WTC11 (cell line): ENCODE measurements at regions not wholly inside any gene's neighbourhood (a gene's known extent, or its start where the extent isn't known, plus 50 kb on each side); places are given as distances from the start of the nearest gene placed in this dataset.

ENCODE experiments used
- ATAC-seq: fragments of 200-7000 bp; cut with Tn5 transposase; 2 replicates; pipeline ENCODE4 v1.10.0; 2021; ENCODE audit warnings: mild to moderate bottlenecking, moderate library complexity
- CTCF ChIA-PET: fragments of 300-600 bp; sonication (Branson Sonifier 250); formaldehyde crosslinking; loops from one replicate; lab custom pipeline; 2021; ENCODE audit warnings: antibody characterized with exemption; lab: Charles Lee
- POLR2A ChIA-PET: fragments of 350-600 bp; sonication (Branson Sonifier 250); formaldehyde crosslinking; loops from one replicate; lab custom pipeline; 2021; ENCODE audit warnings: antibody characterized with exemption; lab: Charles Lee
- DNase-seq: peaks from one replicate; pipeline ENCODE4 v3.0.0; 2021; ENCODE audit warnings: low spot score
- H3K27ac Mint-ChIP-seq: 2 replicates; pipeline ENCODE4 v1.8.0; 2021; ENCODE audit warnings: mixed read lengths
- H3K27me3 Mint-ChIP-seq: 2 replicates; pipeline ENCODE4 v1.8.0; 2021; ENCODE audit warnings: low read depth, mild to moderate bottlenecking, moderate library complexity, mixed read lengths
- H3K36me3 Mint-ChIP-seq: 2 replicates; pipeline ENCODE4 v1.8.0; 2021; ENCODE audit warnings: mixed read lengths
- H3K4me1 Mint-ChIP-seq: 2 replicates; pipeline ENCODE4 v1.8.0; 2022; ENCODE audit warnings: mixed read lengths
- H3K4me3 Mint-ChIP-seq: 2 replicates; pipeline ENCODE4 v1.8.0; 2021; ENCODE audit warnings: mild to moderate bottlenecking, moderate library complexity, mixed read lengths
- H3K9me3 Mint-ChIP-seq: 2 replicates; pipeline ENCODE4 v1.8.0; 2021; ENCODE audit warnings: mixed read lengths
- GRHL2 ChIP-seq: fragments of 250-450 bp; sonication (Bioruptor Pico); IDR thresholded peaks from 2 replicates; pipeline ENCODE4 v1.8.0; 2022; ENCODE audit warnings: mild to moderate bottlenecking, moderate library complexity; ENCODE audit not compliant: insufficient replicate concordance, severe bottlenecking
- IRF2 ChIP-seq: sonication (generic); formaldehyde crosslinking; IDR thresholded peaks from 2 replicates; pipeline ENCODE4 v1.8.0; 2022; ENCODE audit warnings: low read depth, missing genetic modification reagents, borderline replicate concordance
- JAZF1 ChIP-seq: fragments of 250-450 bp; sonication (Bioruptor Pico); IDR thresholded peaks from 2 replicates; pipeline ENCODE4 v1.9.0; 2021; ENCODE audit warnings: moderate library complexity, mild to moderate bottlenecking, inconsistent platforms
- KAT7 ChIP-seq: sonication (generic); formaldehyde crosslinking; IDR thresholded peaks from 2 replicates; pipeline ENCODE4 v1.8.1; 2023; ENCODE audit warnings: missing genetic modification reagents, mild to moderate bottlenecking, borderline replicate concordance
- NFATC4 ChIP-seq: fragments of 250-450 bp; sonication (Bioruptor Pico); IDR thresholded peaks from 2 replicates; pipeline ENCODE4 v1.9.0; 2021; ENCODE audit warnings: mild to moderate bottlenecking
- NFYB ChIP-seq: sonication (generic); formaldehyde crosslinking; conservative IDR thresholded peaks from 2 replicates; pipeline ENCODE4 v1.8.0; 2022; ENCODE audit warnings: low read depth, missing genetic modification reagents
- SMAD3 ChIP-seq: sonication (generic); formaldehyde crosslinking; IDR thresholded peaks from 2 replicates; pipeline ENCODE4 v1.8.0; 2022; ENCODE audit warnings: missing genetic modification reagents, mild to moderate bottlenecking, borderline replicate concordance
- SP1 ChIP-seq: sonication (generic); formaldehyde crosslinking; conservative IDR thresholded peaks from 2 replicates; pipeline ENCODE4 v1.8.1; 2022; ENCODE audit warnings: missing genetic modification reagents
- STAT6 ChIP-seq: sonication (generic); formaldehyde crosslinking; conservative IDR thresholded peaks from 2 replicates; pipeline ENCODE4 v1.8.1; 2023; ENCODE audit warnings: mild to moderate bottlenecking, low read depth, missing genetic modification reagents, moderate library complexity
- ZNF263 ChIP-seq: sonication (generic); formaldehyde crosslinking; IDR thresholded peaks from 2 replicates; pipeline ENCODE4 v1.8.1; 2022; ENCODE audit warnings: low read depth, mild to moderate bottlenecking, moderate library complexity, missing genetic modification reagents
- ZNF317 ChIP-seq: sonication (generic); formaldehyde crosslinking; IDR thresholded peaks from 2 replicates; pipeline ENCODE4 v1.8.1; 2023; ENCODE audit warnings: low read depth, mild to moderate bottlenecking, moderate library complexity, missing genetic modification reagents, borderline replicate concordance
- ZNF416 ChIP-seq: fragments of 250-450 bp; sonication (Bioruptor Pico); IDR thresholded peaks from 2 replicates; pipeline ENCODE4 v1.9.0; 2021; ENCODE audit warnings: mild to moderate bottlenecking, inconsistent platforms
- TF ChIP-seq, protein P1 (sequence below): sonication (generic); formaldehyde crosslinking; IDR thresholded peaks from 2 replicates; pipeline ENCODE4 v1.8.0; 2023; ENCODE audit warnings: missing genetic modification reagents
- TF ChIP-seq, protein P2 (sequence below): sonication (generic); formaldehyde crosslinking; IDR thresholded peaks from 2 replicates; pipeline ENCODE4 v1.8.0; 2022; ENCODE audit warnings: mild to moderate bottlenecking, missing genetic modification reagents
- TF ChIP-seq, protein P3 (sequence below): sonication (generic); formaldehyde crosslinking; IDR thresholded peaks from 2 replicates; pipeline ENCODE4 v1.8.1; 2022; ENCODE audit warnings: low read depth, missing genetic modification reagents, borderline replicate concordance
- TF ChIP-seq, protein P4 (sequence below): sonication (generic); formaldehyde crosslinking; IDR thresholded peaks from 2 replicates; pipeline ENCODE4 v1.8.1; 2022; ENCODE audit warnings: missing genetic modification reagents, borderline replicate concordance
- TF ChIP-seq, protein P5 (sequence below): fragments of 250-450 bp; sonication (Bioruptor Pico); IDR thresholded peaks from 2 replicates; pipeline ENCODE4 v1.9.0; 2021; ENCODE audit warnings: mild to moderate bottlenecking, borderline replicate concordance

DNA sequence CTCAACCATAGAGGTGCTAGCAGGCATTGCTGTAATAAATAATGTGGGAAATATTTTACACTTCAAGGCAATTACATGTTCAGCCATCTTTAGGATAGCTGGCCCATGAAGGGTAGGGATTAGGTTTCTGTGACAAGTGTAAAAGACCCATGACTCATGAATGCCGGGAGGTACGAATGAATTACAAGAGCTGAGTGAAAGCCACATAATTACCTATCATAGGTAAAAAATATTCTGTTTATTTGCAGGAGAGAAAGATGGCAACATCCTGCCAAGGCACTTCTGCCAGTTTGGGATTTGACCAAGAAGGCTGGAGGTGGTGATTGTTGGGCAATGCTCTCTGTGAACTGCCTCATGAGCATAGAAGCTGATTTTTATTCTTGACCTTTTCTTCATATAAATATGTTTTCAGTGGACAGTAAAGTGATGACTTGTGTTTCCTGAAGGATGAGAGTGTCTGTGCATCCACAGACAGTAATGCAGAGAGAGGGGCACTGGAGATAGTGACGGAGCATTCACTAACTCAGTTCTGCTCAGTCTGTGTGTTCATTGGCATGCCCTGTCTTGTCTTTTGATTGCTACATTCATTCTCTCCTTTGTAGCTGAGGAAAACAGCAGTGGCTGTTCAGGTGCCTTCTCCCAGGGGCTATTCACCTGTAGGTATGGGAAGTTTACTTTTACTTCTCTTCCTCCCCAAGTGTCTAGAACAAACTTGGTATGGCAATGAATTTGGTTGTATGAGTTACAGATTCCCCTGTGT, 481.1 kb downstream of the TFAP2B start:
- POLR2A ChIA-PET, result no interaction called here
- no peaks in the 10 kb centered on the region for H3K36me3 Mint-ChIP-seq
- H3K4me3 Mint-ChIP-seq, result no peak overlapping the region
- DNase-seq (no peak), ATAC-seq (no peak)
- CTCF ChIA-PET, result no interaction called here
- TF ChIP-seq KAT7, result no peak
- no peak for TF ChIP-seq SMAD3 (CRISPR knock-in tag)
- no peak for TF ChIP-seq JAZF1
- TF ChIP-seq NFYB (CRISPR knock-in tag), result no peak
- TF ChIP-seq STAT6 (CRISPR knock-in tag), result no peak
- TF ChIP-seq, protein P1, sequence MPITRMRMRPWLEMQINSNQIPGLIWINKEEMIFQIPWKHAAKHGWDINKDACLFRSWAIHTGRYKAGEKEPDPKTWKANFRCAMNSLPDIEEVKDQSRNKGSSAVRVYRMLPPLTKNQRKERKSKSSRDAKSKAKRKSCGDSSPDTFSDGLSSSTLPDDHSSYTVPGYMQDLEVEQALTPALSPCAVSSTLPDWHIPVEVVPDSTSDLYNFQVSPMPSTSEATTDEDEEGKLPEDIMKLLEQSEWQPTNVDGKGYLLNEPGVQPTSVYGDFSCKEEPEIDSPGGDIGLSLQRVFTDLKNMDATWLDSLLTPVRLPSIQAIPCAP, result no peak
- no peak for TF ChIP-seq GRHL2
- TF ChIP-seq, protein P2, sequence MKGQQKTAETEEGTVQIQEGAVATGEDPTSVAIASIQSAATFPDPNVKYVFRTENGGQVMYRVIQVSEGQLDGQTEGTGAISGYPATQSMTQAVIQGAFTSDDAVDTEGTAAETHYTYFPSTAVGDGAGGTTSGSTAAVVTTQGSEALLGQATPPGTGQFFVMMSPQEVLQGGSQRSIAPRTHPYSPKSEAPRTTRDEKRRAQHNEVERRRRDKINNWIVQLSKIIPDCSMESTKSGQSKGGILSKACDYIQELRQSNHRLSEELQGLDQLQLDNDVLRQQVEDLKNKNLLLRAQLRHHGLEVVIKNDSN (CRISPR knock-in tag), result no peak
- TF ChIP-seq, protein P3, sequence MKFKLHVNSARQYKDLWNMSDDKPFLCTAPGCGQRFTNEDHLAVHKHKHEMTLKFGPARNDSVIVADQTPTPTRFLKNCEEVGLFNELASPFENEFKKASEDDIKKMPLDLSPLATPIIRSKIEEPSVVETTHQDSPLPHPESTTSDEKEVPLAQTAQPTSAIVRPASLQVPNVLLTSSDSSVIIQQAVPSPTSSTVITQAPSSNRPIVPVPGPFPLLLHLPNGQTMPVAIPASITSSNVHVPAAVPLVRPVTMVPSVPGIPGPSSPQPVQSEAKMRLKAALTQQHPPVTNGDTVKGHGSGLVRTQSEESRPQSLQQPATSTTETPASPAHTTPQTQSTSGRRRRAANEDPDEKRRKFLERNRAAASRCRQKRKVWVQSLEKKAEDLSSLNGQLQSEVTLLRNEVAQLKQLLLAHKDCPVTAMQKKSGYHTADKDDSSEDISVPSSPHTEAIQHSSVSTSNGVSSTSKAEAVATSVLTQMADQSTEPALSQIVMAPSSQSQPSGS (CRISPR knock-in tag), result no peak
- no peak for TF ChIP-seq ZNF416 (CRISPR knock-in tag)
- no peak for TF ChIP-seq ZNF263 (CRISPR knock-in tag)
- no peak for TF ChIP-seq SP1 (CRISPR knock-in tag)
- TF ChIP-seq, protein P4, sequence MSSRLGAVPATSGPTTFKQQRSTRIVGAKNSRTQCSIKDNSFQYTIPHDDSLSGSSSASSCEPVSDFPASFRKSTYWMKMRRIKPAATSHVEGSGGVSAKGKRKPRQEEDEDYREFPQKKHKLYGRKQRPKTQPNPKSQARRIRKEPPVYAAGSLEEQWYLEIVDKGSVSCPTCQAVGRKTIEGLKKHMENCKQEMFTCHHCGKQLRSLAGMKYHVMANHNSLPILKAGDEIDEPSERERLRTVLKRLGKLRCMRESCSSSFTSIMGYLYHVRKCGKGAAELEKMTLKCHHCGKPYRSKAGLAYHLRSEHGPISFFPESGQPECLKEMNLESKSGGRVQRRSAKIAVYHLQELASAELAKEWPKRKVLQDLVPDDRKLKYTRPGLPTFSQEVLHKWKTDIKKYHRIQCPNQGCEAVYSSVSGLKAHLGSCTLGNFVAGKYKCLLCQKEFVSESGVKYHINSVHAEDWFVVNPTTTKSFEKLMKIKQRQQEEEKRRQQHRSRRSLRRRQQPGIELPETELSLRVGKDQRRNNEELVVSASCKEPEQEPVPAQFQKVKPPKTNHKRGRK (CRISPR knock-in tag), result no peak
- no peak for TF ChIP-seq IRF2
- TF ChIP-seq, protein P5, sequence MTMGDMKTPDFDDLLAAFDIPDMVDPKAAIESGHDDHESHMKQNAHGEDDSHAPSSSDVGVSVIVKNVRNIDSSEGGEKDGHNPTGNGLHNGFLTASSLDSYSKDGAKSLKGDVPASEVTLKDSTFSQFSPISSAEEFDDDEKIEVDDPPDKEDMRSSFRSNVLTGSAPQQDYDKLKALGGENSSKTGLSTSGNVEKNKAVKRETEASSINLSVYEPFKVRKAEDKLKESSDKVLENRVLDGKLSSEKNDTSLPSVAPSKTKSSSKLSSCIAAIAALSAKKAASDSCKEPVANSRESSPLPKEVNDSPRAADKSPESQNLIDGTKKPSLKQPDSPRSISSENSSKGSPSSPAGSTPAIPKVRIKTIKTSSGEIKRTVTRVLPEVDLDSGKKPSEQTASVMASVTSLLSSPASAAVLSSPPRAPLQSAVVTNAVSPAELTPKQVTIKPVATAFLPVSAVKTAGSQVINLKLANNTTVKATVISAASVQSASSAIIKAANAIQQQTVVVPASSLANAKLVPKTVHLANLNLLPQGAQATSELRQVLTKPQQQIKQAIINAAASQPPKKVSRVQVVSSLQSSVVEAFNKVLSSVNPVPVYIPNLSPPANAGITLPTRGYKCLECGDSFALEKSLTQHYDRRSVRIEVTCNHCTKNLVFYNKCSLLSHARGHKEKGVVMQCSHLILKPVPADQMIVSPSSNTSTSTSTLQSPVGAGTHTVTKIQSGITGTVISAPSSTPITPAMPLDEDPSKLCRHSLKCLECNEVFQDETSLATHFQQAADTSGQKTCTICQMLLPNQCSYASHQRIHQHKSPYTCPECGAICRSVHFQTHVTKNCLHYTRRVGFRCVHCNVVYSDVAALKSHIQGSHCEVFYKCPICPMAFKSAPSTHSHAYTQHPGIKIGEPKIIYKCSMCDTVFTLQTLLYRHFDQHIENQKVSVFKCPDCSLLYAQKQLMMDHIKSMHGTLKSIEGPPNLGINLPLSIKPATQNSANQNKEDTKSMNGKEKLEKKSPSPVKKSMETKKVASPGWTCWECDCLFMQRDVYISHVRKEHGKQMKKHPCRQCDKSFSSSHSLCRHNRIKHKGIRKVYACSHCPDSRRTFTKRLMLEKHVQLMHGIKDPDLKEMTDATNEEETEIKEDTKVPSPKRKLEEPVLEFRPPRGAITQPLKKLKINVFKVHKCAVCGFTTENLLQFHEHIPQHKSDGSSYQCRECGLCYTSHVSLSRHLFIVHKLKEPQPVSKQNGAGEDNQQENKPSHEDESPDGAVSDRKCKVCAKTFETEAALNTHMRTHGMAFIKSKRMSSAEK (CRISPR knock-in tag), result no peak
- no peak for TF ChIP-seq ZNF317 (CRISPR knock-in tag)
- TF ChIP-seq NFATC4 (CRISPR knock-in tag), result no peak
- H3K9me3 Mint-ChIP-seq, result no peaks in the 10 kb centered on the region
- peaks cover 6% of the 10 kb centered on the region for H3K4me1 Mint-ChIP-seq
- H3K27ac Mint-ChIP-seq, result no peak overlapping the region
- no peaks in the 10 kb centered on the region for H3K27me3 Mint-ChIP-seq
